GM21825 (cell line): ENCODE measurements at regions not wholly inside any gene's neighbourhood (a gene's known extent, or its start where the extent isn't known, plus 50 kb on each side); places are given as distances from the start of the nearest gene placed in this dataset.

Experiments used
- ATAC-seq: cut with Tn5 transposase; IDR thresholded peaks from one replicate; pipeline ENCODE4 v1.9.1; 2021; ENCODE audit warnings: mild to moderate bottlenecking, moderate library complexity; ENCODE audit not compliant: unreplicated experiment

DNA sequence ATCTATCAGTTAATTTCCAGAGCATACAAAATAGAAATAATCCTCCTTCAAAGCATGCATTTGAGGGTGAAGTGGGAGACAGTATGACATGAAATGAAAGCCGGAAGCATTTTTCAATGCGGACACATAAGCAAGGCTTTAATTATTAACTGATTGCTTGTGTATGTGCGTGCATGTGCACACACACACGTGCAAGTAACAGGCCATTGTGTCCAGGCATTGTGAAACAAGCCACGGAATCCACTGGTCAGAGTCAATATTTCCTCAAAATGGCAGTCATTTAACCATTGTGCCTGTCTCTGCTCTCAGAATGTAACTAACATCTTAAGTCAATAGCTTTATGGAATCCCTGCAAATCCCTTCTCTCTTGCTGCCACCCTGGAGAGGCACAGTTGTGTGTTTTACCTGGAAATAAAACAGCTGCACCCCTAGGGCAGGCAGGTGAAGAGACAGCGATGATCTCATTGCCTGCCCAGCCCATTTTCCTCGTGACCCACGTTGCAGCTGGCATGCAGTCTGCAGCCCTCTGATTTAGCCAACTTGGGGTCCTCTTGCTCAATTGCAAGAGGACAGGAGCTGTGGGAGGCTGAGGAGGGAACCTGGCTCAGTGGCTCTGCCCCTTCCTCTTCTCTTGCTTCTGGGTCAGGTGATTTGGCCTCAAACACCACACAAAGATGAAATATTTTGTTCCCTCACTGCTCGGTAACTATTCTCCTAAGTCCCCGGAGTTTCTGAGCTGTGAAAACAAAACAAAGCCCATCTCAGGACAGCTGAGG lies 500.9 kb upstream of the ZMIZ1 start:
- no peak for ATAC-seq

DNA sequence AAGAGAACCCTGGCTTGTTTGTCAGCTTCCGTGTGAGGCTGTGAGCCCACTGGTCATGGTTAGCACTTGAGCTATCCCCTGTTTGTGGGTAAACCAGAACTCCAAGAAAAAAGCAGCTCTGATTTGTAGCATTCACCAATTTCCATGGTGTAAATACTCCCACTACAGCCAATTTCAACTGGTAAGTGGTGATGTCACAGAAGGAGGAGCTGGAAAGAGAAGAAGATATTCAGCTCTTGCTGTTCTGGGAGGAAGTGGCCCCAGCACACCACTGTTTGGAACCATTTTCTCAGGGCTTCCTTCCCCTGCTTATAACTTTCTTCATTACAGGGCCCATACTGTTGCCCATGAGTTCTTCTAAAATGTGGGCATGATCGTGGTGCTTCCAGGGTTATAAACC lies 500.1 kb upstream of the ZMIZ1 start:
- no peak for ATAC-seq

DNA sequence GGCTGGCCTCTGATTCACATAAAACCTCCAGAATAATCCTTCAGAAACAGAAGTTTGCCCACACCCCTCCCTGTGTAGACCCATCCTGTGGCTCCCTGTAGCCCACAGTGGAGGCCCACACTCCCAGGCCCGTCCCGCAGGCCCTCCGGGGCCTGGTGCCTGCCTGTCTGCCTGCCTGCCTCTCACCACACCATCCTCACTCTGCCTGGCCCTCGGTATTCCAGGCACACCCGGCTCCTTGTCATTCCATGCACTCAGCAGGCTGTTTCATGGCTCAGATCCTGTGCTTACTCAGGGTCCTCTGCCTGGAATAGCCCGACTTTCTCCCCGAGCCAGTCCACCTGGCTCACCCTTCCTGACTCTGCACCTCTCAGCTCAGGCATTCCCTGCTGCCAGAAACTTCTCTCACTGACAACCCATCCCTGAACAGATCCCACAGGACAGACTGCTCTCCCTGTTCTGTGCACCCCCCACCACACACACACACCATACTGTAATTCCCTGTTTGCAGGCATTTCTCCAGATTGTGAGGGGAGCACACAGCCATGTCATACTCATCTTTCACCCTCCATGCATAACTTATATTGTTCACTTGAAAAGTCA lies 498.0 kb upstream of the ZMIZ1 start:
- no peak for ATAC-seq

DNA sequence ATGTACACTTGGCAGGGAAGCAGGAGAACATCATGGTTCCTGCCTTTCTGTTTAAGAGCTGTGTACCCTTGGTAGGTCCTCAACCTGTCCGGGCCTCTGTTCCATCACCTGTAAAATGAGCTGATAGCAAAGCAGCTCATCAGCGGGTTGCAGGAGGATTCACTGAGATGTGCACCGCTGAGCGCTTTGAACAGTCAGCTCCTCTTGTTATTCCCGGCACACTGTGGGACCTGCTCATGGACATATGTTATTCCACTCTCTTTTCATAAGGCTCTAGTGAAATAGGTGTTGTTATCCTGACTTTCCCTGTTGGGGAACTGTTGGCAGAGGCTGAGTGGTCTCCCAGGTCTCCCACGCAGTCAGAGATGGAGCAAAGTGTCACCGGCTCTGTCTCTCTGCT lies 497.5 kb upstream of the ZMIZ1 start:
- no peak for ATAC-seq

DNA sequence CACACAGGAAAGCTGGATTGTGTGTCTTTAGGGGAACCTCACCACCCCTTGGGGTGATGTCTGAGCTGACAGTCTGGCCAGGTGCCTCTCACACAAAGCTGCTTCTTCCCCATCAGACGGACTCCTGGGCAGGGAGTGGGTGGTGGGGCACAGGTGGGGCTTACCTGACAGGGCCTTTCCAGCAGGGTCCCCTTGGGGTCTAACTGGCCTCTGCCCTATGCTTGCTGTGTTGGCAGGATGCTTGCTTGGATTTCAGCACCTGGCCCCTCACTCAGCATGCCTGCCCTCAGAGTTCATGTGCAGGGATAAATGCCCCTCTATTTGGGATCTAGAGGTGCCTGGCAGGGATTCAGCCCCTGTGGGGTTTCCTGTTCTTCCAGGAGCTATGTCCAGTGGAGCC lies 496.9 kb upstream of the ZMIZ1 start:
- ATAC-seq = no peak

DNA sequence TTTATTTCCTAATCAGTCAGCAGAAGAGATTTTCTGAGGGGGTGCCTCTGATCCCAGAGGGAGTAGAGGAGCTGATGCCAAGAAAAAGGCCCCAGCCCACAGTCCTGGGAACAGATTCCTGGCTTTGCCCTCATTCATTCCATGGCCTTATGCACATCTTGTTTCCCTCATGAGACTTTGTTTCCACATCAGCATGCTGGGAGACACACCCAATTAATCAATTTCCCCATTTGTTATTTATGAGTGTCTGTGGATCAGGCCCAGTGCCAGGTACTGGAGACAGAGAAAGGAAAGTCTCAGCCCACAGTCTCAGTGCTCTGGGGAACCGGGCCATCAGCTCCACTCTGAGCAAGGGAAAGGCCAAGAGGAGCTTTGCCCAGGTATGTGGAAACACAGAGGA lies 496.2 kb upstream of the ZMIZ1 start:
- no peak for ATAC-seq

DNA sequence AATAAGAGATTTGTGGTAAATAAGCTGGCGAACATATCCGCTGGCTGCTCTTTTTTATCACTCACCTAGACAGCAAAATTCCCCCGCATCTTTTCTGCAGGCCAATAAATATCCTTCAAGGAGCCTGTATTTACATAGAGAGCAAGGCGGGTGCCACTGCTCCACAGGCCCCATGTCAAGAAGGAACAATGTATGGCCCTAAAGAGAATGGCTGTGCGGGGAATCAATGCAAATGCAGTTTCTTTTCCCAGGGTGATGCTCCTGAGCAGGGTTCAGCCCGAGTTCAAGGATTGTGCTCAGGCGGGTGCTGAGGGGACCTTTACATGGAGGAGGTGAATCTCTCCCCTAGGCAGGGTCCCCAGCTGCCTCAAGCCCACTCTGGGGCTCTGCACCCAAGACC lies 494.2 kb upstream of the ZMIZ1 start:
- ATAC-seq = no peak

DNA sequence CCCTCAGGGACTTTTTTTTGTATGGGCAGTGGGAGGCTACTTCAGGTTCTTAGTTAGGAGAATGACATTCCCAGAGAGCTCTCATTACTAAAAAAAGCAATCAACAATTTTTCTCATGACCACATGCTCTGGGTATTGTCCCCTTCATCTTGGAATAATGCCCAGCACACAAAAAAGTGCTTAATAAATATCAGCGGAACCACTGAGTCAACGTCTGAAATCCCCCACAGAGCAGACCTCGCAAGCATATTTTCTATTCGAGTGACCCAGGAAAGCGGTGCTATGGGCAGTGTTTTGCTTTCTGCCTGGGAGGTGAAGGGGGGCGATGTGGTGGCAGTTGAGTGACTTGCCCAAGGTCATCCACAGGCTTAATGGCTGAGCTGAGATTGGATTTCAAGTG lies 493.4 kb upstream of the ZMIZ1 start:
- no peak for ATAC-seq

DNA sequence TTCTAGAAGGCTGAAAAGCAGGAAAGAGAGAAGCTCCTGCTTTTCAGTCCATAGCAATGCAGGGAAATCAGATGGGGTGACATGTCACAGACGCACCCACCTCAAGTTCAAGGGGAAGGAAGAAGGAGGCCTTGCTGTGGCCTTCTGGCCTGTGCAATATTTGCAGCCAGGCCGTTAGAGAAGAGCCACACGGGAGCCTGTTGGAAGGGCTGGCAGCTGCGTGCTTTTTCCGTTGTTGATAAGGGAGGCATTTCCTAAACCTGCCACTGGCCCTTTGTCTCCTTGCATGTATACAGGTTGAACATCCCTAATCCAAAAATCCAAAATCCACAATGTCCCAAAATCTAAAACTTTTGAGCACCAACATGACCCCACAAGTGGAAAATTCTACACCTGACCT lies 492.5 kb upstream of the ZMIZ1 start:
- ATAC-seq = no peak

DNA sequence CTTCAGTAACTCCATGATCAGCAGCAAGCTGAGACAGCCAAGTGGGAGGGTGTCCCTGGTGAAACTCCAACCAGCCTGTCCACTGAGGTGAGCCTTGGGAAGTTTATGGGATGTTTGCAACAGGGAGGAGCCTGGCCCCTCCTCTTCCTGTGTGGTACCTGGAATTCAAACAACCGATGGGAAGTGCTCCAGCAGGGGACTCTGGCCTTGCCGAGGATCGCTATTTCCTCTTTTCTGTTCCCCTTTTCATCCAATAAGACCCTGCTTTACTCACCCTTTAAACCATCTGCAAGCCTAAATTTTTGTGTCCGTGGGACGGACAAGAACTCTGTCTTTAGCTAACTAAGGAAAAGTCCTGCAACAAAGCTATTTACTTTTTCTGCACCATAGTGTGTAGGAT lies 491.1 kb upstream of the ZMIZ1 start:
- no peak for ATAC-seq

DNA sequence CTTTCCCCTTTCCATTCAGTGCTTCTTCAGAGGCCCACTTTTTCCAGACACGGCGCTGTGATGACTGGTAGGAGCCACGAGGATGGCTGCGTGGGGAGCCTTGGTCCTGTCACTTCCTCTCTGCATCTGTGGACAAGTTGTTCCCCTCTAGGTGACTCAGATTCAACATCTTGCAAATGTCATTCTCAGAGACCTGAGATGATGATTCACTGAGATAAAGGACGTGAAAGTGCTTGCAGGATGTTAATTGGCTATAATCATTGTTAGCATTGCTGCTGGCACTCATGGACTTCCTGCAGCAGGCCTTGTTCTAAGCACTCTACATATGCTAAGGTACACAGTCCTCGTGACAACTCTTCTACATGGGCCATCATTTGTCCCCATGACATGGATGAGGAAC lies 489.8 kb upstream of the ZMIZ1 start:
- ATAC-seq = no peak

DNA sequence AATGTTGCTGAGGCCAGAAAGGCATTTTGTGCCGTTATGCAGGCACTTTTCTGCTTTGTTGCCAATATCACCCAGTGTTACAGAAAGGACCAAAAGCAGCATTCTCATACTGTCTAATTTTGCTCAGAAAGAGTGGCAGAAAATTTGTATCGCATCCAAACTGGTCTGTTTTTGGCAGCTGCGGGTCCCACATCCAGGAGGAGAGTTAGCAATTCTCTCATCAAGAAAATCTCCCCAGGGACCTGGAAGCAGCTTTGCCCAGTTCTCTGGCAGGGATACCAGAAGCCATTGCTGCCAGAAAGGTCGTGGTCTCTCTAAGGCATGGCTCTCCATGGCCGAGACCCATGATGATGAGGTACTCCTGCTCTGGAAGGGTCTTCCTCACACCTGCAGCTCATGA lies 489.2 kb upstream of the ZMIZ1 start:
- ATAC-seq = no peak

DNA sequence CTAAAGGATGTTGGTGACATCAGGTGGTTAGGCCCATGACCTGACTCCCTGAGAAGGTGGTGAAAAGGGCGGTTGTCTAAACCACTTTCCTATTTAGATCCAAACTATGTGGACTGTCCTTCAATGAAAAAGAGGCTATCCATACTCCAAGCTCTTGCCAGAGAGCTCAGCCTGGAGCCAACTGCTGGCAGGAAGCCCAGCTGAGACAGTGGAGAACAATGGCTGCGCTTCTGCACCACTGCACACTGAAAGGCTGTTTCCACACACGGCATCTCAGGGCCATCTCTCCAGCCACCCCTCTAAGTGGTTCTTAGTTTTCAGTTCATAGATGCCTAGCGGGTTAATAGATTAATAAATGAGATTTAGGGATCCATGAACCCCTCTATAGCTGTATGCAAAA lies 488.8 kb upstream of the ZMIZ1 start:
- no peak for ATAC-seq

DNA sequence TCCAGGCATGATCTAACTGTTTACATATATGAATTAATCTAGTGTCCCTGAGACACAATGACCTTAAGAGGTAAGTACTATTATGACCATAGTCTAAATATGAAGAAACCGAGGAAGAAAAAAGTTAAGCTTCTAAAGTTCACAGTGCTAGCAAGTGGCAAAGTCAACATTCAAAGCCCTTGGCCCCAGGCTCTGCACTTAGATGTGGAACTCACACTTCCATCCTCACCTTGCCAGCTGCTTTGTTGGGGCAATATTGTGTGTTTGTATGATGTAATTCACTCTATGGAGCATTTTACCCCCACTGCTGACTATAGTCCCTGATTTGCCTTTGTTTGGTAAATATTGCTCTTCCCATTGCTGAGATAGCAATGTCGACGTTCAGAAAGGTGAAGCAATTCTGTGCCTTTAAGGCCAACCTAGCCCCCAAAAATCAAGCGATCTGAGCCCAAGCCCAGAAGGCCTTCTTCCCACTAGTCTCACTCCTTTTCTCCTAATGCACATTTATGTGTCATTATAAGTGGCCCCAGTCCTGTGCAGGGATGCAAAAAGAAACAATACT lies 487.6 kb upstream of the ZMIZ1 start:
- no peak for ATAC-seq

DNA sequence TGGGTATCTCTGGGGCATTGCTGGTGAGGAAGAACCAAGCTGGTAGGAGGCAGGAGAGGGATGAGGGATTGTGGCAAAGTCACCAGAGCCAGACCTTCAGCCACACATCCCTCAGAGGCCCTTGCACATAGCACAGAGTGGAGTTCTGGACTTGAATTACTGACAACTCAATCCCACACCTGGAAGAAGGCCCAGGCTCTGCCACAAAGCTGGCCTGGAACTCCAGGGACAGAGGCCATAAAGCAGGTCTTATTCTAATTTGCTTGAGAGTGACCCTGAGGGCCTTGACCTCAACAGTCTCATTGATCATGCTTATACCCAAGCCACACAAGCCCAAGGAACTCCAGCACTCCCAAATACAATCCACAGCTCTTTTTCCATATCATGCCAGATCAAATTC lies 486.2 kb upstream of the ZMIZ1 start:
- no peak for ATAC-seq

DNA sequence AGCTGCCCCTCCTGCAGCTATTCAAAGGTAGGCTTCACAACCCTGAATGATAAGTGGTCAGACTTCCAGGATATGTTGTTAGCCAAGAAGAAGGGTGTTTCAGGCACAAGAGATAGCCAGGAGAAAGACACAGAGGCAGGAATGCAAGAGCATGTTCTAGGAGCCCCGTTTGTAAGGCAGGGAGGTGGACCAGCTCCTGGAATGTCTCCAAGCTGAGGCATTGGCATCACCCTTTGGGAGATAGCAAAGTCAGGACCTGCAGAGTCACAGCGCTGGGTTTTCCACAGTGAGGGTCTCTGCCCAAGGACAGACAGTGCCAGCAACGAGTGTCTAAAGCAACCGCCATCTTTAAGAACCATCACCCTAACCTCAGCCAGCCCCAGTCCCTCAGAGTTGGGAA lies 484.5 kb upstream of the ZMIZ1 start:
- ATAC-seq = no peak

DNA sequence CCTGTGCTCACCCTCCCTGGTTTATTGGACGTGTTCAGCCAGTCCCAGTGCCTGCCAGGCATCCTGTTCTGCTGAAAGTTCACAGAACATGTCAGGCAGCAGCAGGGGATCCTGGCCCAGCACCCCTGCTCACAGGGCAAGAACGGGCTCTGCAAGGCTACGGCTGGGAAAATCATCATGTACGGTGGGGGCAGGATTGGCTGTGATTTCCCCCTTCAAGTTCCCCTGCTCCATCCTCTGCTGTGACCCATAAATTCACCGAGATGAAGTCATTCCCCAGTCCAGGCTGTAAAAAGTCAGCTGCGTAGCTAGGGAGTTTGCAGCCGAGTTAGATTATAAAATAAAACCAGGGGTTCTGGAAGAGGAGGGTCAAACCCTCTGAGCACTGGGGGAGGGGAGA lies 484.1 kb upstream of the ZMIZ1 start:
- no peak for ATAC-seq

DNA sequence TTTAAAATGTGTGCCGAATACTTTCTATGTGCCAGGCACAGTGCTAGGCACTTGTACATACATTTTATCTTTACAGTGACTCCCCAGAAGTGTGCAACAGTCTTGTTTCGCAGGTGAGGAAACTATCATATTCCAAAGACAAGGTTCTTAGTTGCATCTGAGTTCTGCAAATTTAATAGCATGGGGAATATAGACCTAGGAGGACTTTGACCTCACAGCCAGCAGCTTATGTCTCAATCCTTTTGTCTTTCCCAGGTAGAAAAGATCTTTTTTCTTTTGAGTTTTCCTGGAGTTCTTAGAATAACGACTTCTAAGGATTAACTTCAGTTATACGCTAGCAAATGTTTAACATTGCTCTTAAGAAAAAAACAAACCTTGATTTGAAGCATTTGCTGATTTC lies 482.8 kb upstream of the ZMIZ1 start:
- ATAC-seq = no peak

DNA sequence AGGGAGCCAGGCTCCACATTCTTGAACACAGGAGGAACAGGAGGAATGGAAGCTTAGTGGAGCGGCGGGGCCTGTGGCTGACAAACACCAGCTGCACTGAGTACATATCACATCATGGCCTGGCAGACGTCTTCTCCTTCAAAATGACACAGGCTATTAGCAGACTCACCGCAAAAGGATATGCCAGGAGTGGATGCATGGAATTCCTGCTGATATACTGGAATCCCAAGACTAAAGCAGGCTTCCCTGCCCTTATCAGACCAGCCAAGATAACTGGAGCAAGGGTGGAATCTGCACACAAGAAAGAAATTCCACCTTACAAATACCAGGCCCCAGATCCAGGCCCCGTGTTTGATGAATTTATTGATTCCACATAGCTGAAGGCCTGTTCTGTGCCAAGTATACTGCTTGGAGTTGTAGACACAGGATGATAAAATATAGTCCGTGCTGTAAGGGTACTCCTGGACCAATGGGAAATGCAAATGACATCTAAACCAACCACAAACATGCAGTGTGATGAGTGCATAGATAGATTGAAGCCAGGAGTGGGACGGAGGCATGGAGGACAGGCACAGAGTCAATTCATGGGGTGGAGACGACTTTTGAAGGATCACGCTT lies 480.5 kb upstream of the ZMIZ1 start:
- no peak for ATAC-seq

DNA sequence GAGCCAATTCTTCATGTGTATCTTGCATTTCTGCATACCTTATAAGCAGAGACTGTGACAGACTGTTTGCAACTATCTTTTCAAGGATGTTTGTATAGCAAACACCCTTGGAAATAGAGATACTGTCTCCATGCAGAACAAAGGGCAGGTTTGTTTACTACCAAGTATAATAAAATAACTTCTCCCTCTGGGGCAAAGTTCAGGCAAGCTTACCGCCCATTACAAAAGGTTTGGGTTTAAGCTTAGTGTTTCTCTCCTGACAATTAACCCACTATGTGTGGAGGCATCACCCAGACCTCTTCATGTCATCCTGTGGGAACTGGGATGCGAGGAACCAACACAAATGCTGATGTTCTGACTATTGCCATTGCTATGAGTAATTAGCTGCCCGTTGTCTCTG lies 479.1 kb upstream of the ZMIZ1 start:
- ATAC-seq = no peak

DNA sequence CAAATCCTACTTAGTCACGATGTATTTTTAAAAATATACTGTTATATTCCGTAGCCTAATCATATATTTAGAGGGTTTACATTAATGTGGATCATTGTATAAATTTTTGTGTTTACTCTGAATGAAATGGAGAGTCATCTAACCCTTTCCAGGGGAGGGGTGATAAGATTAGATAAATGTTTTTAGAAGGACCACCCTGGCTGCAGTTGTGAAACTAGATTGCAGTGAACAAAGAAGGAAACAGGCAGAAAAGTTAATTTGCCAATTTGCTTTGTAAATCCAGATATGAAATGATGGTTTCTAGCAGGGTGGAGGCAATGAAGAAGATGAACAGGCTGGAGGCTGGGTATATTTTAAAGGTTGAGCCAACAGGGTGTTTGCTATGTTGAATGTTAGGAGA lies 477.7 kb upstream of the ZMIZ1 start:
- no peak for ATAC-seq

DNA sequence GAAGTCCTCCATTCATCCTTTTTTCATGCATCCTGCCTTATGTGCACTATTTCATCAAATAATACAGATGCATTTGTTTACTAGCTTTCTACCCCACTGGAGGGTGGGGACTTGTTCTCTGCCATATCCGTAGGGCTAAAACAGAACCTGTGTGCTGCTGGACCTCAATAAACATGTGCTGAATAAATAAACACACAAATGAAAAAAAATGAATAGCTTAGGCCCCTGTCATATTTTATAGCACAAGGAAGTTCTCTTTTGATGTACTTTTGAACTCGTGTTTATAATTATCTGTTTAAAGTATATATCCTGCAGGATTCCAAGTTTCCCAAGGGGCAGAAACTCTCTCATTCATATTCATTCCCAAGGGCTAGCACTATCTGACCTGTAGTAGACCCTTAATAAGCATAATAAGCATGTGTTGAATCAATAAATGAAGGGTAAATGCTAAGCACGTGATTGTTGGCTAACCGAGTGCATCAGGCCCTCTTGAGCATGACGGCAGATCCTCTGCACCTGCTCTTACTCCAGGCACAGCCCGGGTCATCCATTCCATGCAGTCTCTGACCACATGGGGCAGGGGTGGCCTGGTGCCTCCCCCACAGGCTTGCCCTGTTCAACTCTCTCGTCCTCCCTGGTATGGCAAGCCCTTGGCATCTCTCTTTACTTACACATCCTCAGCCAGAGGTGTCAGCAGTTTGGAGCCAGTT lies 474.1 kb upstream of the ZMIZ1 start:
- ATAC-seq = no peak
